ENCODE measurements at regions not wholly inside any gene's neighbourhood (a gene's known extent, or its start where the extent isn't known, plus 50 kb on each side); places are given as distances from the start of the nearest gene placed in this dataset.
"Not testable (repeated sequence)": the region's sequence is repeated elsewhere in the genome, so short reads cannot be mapped to it uniquely, and the experiment has no call there.

DNA sequence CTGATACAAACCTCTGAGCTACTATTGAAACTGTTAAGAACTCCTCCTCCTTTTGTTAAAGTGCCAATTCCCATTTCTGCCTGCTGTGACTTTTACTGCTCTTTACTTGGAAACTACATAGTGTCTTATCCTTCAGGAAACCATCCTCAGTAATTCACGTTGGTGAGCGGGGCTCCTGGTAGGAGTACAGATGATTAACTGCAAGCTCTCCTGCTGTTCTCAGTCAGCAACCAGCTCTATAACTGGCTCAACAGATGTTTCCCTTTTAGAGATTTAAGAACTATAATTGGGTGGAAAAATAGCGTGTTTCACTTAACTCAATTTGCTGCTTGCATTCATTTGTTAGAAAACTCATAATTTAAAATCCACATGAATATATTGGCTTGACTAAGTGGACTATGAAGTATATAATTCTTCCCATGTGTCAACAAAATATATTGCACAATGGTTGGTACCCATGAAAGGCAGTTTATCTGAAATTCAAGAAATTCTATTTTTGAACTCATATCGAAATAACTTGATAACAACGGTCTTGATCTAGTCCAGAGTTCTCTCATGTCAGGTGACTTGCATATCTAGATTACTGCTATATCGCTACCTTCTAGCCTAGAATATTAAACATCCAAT lies 574.0 kb downstream of the KCNT2 start:
- Mint-ChIP-seq H3K36me3 (ENCODE audit: unreplicated experiment) (no peaks in the 10 kb centered on the region), H3K9me3 (ENCODE audit: unreplicated experiment) (no peaks in the 10 kb centered on the region), H3K27me3 (ENCODE audit: unreplicated experiment) (no peaks in the 10 kb centered on the region), H3K27ac (ENCODE audit: unreplicated experiment) (no peak overlapping the region), H3K4me1 (ENCODE audit: low read depth, unreplicated experiment) (no peaks in the 10 kb centered on the region), H3K4me3 (ENCODE audit: unreplicated experiment) (no peak overlapping the region)
- no peak for DNase-seq
- TF ChIP-seq, protein P1, sequence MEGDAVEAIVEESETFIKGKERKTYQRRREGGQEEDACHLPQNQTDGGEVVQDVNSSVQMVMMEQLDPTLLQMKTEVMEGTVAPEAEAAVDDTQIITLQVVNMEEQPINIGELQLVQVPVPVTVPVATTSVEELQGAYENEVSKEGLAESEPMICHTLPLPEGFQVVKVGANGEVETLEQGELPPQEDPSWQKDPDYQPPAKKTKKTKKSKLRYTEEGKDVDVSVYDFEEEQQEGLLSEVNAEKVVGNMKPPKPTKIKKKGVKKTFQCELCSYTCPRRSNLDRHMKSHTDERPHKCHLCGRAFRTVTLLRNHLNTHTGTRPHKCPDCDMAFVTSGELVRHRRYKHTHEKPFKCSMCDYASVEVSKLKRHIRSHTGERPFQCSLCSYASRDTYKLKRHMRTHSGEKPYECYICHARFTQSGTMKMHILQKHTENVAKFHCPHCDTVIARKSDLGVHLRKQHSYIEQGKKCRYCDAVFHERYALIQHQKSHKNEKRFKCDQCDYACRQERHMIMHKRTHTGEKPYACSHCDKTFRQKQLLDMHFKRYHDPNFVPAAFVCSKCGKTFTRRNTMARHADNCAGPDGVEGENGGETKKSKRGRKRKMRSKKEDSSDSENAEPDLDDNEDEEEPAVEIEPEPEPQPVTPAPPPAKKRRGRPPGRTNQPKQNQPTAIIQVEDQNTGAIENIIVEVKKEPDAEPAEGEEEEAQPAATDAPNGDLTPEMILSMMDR (IDR thresholded peaks at IDR 0.05; ENCODE audit: partially characterized antibody, unreplicated experiment), result no peak

DNA sequence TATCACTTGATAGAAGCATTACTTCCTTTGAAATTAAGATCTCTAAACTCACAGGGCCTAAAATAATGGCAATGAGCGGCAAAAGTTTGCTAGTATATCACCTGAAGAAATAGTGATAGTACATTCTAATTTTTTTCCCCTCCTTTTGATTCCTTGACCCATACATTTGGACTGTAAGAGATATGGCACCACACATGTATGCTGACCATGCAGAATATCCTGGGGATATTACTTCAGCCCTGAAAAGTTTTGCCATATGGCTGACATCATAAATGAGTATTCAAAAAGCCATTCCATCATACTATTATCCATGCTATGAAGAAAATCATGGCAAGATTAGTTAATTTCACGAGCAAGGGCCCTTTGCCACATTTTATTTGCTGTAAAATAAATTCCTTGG lies 576.9 kb downstream of the KCNT2 start:
- not testable (repeated sequence) for H3K27ac Mint-ChIP-seq (ENCODE audit: unreplicated experiment); H3K4me3 Mint-ChIP-seq (ENCODE audit: unreplicated experiment); H3K36me3 Mint-ChIP-seq (ENCODE audit: unreplicated experiment); H3K9me3 Mint-ChIP-seq (ENCODE audit: unreplicated experiment); H3K27me3 Mint-ChIP-seq (ENCODE audit: unreplicated experiment); DNase-seq; H3K4me1 Mint-ChIP-seq (ENCODE audit: low read depth, unreplicated experiment)

- Mint-ChIP-seq H3K4me1 (ENCODE audit: low read depth, unreplicated experiment) (no peaks in the 10 kb centered on the region), H3K27ac (ENCODE audit: unreplicated experiment) (no peak overlapping the region), H3K9me3 (ENCODE audit: unreplicated experiment) (no peaks in the 10 kb centered on the region)
Measured at GRCh38 chr1:196030455-196030854, 577.8 kb downstream of the KCNT2 start.

GRCh38 chr1:196029410-196029809 lies 578.8 kb downstream of the KCNT2 start:
- no peak overlapping the region for H3K27ac Mint-ChIP-seq (ENCODE audit: unreplicated experiment)
- no peaks in the 10 kb centered on the region for H3K4me1 Mint-ChIP-seq (ENCODE audit: low read depth, unreplicated experiment)
- H3K27me3 Mint-ChIP-seq (ENCODE audit: unreplicated experiment), result no peaks in the 10 kb centered on the region
- no peak for DNase-seq
- no peaks in the 10 kb centered on the region for H3K36me3 Mint-ChIP-seq (ENCODE audit: unreplicated experiment)
- H3K9me3 Mint-ChIP-seq (ENCODE audit: unreplicated experiment), result no peaks in the 10 kb centered on the region
- TF ChIP-seq, protein P1 (IDR thresholded peaks at IDR 0.05; ENCODE audit: partially characterized antibody, unreplicated experiment), result no peak
- no peak overlapping the region for H3K4me3 Mint-ChIP-seq (ENCODE audit: unreplicated experiment)

More at GRCh38 chr1:196030455-196030854, 577.8 kb downstream of the KCNT2 start:
- no peak for DNase-seq
- TF ChIP-seq, protein P1 (IDR thresholded peaks at IDR 0.05; ENCODE audit: partially characterized antibody, unreplicated experiment), result no peak
- no peaks in the 10 kb centered on the region for H3K36me3 Mint-ChIP-seq (ENCODE audit: unreplicated experiment)
- no peaks in the 10 kb centered on the region for H3K27me3 Mint-ChIP-seq (ENCODE audit: unreplicated experiment)
- H3K4me3 Mint-ChIP-seq (ENCODE audit: unreplicated experiment), result no peak overlapping the region

DNA sequence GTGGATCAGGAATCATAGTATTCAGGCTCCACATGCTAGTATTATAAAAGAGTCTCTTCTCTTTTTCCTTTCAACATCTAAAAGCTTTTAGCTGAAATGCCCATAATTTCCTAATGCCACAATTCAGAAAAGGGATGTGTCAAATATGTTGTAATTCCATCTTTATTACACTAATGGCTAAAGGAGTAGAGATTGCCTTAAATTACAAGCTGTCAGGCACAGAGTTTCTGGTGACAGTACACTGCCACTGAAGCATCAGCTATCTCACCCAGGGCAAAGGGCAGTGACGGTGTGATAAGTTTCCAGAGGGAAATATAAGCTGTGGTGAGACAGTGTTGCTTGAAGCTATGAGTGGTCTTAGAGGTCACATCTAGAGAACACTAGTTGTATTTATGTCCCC lies 581.1 kb downstream of the KCNT2 start:
- Mint-ChIP-seq H3K4me3 (ENCODE audit: unreplicated experiment) (no peak overlapping the region), H3K4me1 (ENCODE audit: low read depth, unreplicated experiment) (no peaks in the 10 kb centered on the region), H3K9me3 (ENCODE audit: unreplicated experiment) (no peaks in the 10 kb centered on the region), H3K27ac (ENCODE audit: unreplicated experiment) (no peak overlapping the region), H3K36me3 (ENCODE audit: unreplicated experiment) (no peaks in the 10 kb centered on the region), H3K27me3 (ENCODE audit: unreplicated experiment) (no peaks in the 10 kb centered on the region)
- TF ChIP-seq, protein P1 (IDR thresholded peaks at IDR 0.05; ENCODE audit: partially characterized antibody, unreplicated experiment), result no peak
- no peak for DNase-seq

GRCh38 chr1:196021174-196021573 lies 587.1 kb downstream of the KCNT2 start:
- H3K27me3 Mint-ChIP-seq (ENCODE audit: unreplicated experiment); H3K4me3 Mint-ChIP-seq (ENCODE audit: unreplicated experiment); H3K27ac Mint-ChIP-seq (ENCODE audit: unreplicated experiment); H3K4me1 Mint-ChIP-seq (ENCODE audit: low read depth, unreplicated experiment); H3K9me3 Mint-ChIP-seq (ENCODE audit: unreplicated experiment); DNase-seq; H3K36me3 Mint-ChIP-seq (ENCODE audit: unreplicated experiment): not testable (repeated sequence)
